ENCODE measurements at regions not wholly inside any gene's neighbourhood (a gene's known extent, or its start where the extent isn't known, plus 50 kb on each side); places are given as distances from the start of the nearest gene placed in this dataset.

- H3K4me3 Mint-ChIP-seq (ENCODE audit: low read depth, unreplicated experiment) = no peak overlapping the region
- no peak overlapping the region for H3K27ac Mint-ChIP-seq (ENCODE audit: unreplicated experiment)
- no peak for TF ChIP-seq CTCF (IDR thresholded peaks at IDR 0.05; ENCODE audit: unreplicated experiment)
- CTCF ChIA-PET = no interaction called here
- H3K4me1 Mint-ChIP-seq (ENCODE audit: low read depth, unreplicated experiment) = no peaks in the 10 kb centered on the region
- intact Hi-C loops (cut with micrococcal nuclease; ENCODE audit: unreplicated experiment) = no loop called here
- no peaks in the 10 kb centered on the region for H3K27me3 Mint-ChIP-seq (ENCODE audit: unreplicated experiment)
- DNase-seq = no peak
- BruUV-seq (replicated peaks) = no TSS peak
- H3K9me3 Mint-ChIP-seq (ENCODE audit: low read depth, unreplicated experiment) = no peaks in the 10 kb centered on the region
- H3K36me3 Mint-ChIP-seq (ENCODE audit: insufficient read depth, unreplicated experiment) = no peaks in the 10 kb centered on the region
These were observed 301.0 kb downstream of the LMO4 start for GRCh38 chr1:87629673-87630072.

GRCh38 chr1:87632232-87632631 lies 303.6 kb downstream of the LMO4 start:
- intact Hi-C loops (cut with micrococcal nuclease; ENCODE audit: unreplicated experiment) = no loop called here
- CTCF ChIA-PET = interaction anchor here (2.1 kb wide), 1 partner anchor 10 kb away, joined by 5 read pairs; no protein-coding TSS in a partner anchor
- no TSS peak for BruUV-seq (replicated peaks)

GRCh38 chr1:87636198-87636892 lies 307.7 kb downstream of the LMO4 start:
- Mint-ChIP-seq H3K27ac (ENCODE audit: unreplicated experiment) (no peak overlapping the region), H3K4me1 (ENCODE audit: low read depth, unreplicated experiment) (no peaks in the 10 kb centered on the region), H3K27me3 (ENCODE audit: unreplicated experiment) (no peaks in the 10 kb centered on the region), H3K9me3 (ENCODE audit: low read depth, unreplicated experiment) (peaks cover 2% of the 10 kb centered on the region), H3K4me3 (ENCODE audit: low read depth, unreplicated experiment) (no peak overlapping the region), H3K36me3 (ENCODE audit: insufficient read depth, unreplicated experiment) (no peaks in the 10 kb centered on the region)
- BruUV-seq (replicated peaks) = no TSS peak
- intact Hi-C loops (cut with micrococcal nuclease; ENCODE audit: unreplicated experiment) = no loop called here
- TF ChIP-seq CTCF (IDR thresholded peaks at IDR 0.05; ENCODE audit: unreplicated experiment) = no peak
- no peak for DNase-seq
- CTCF ChIA-PET = no interaction called here

More at GRCh38 chr1:87632232-87632631, 303.6 kb downstream of the LMO4 start:
- Mint-ChIP-seq H3K9me3 (ENCODE audit: low read depth, unreplicated experiment) (no peaks in the 10 kb centered on the region), H3K27ac (ENCODE audit: unreplicated experiment) (no peak overlapping the region), H3K4me1 (ENCODE audit: low read depth, unreplicated experiment) (no peaks in the 10 kb centered on the region), H3K36me3 (ENCODE audit: insufficient read depth, unreplicated experiment) (no peaks in the 10 kb centered on the region), H3K27me3 (ENCODE audit: unreplicated experiment) (no peaks in the 10 kb centered on the region), H3K4me3 (ENCODE audit: low read depth, unreplicated experiment) (no peak overlapping the region)
- no peak for TF ChIP-seq CTCF (IDR thresholded peaks at IDR 0.05; ENCODE audit: unreplicated experiment)
- no peak for DNase-seq

- no peaks in the 10 kb centered on the region for H3K36me3 Mint-ChIP-seq (ENCODE audit: insufficient read depth, unreplicated experiment)
- TF ChIP-seq CTCF (IDR thresholded peaks at IDR 0.05; ENCODE audit: unreplicated experiment) = no peak
- intact Hi-C loops (cut with micrococcal nuclease; ENCODE audit: unreplicated experiment) = no loop called here
- no peaks in the 10 kb centered on the region for H3K27me3 Mint-ChIP-seq (ENCODE audit: unreplicated experiment)
- H3K9me3 Mint-ChIP-seq (ENCODE audit: low read depth, unreplicated experiment) = peaks cover 2% of the 10 kb centered on the region
- BruUV-seq (replicated peaks) = no TSS peak
- no peak for DNase-seq
- H3K4me3 Mint-ChIP-seq (ENCODE audit: low read depth, unreplicated experiment) = no peak overlapping the region
- H3K27ac Mint-ChIP-seq (ENCODE audit: unreplicated experiment) = no peak overlapping the region
- CTCF ChIA-PET = no interaction called here
- peaks cover 11% of the 10 kb centered on the region for H3K4me1 Mint-ChIP-seq (ENCODE audit: low read depth, unreplicated experiment)
These were observed 310.0 kb downstream of the LMO4 start for GRCh38 chr1:87638636-87639035.
